Mucosa of descending colon (tissue), 3 donors: ENCODE measurements at regions not wholly inside any gene's neighbourhood (a gene's known extent, or its start where the extent isn't known, plus 50 kb on each side); places are given as distances from the start of the nearest gene placed in this dataset.
"Not testable (repeated sequence)": the region's sequence is repeated elsewhere in the genome, so short reads cannot be mapped to it uniquely, and the experiment has no call there.

ENCODE experiments used
- ATAC-seq: fragments of 200-7000 bp; cut with Tn5 transposase; one replicate; pipeline ENCODE4 v1.9.1; 2020; ENCODE audit warnings: mild to moderate bottlenecking, moderate library complexity
- DNase-seq, 3 donors: peaks; one replicate each; pipeline ENCODE4 v3.0.0-alpha.2; 2020
- H3K36me3 ChIP-seq: fragments of 200-600 bp; one replicate; pipeline ENCODE4 v1.8.0; 2021; ENCODE audit warnings: low read depth, mild to moderate bottlenecking
- H3K4me1 ChIP-seq: fragments of 200-600 bp; one replicate; pipeline ENCODE4 v1.8.0; 2021; ENCODE audit warnings: low read depth, mild to moderate bottlenecking
- H3K4me3 ChIP-seq: fragments of 200-600 bp; one replicate; pipeline ENCODE4 v1.8.0; 2021; ENCODE audit warnings: mild to moderate bottlenecking
- H3K9me3 ChIP-seq: fragments of 200-600 bp; one replicate; pipeline ENCODE4 v1.8.0; 2021; ENCODE audit warnings: mild to moderate bottlenecking
- CTCF ChIP-seq: fragments of 200-600 bp; IDR thresholded peaks from one replicate; pipeline ENCODE4 v1.8.0; 2022; ENCODE audit warnings: antibody characterized with exemption, mild to moderate bottlenecking
- intact Hi-C, 2 donors: fragments of 100-400 bp; cut with DNase I in 1 of 2; cut with micrococcal nuclease in 1 of 2; formaldehyde crosslinking; loops; one replicate each; pipeline versions ENCODE4 v1.11.0 to v1.11.1; 2022; cut with DNase I, micrococcal nuclease
- donor health status: DM: no; HTN: no; CAD: no; lungs with moderate emphysema.
- donor health status: DM: no; HTN: no; CAD: no.
- donor health status: DM: no; HTN: yes; CAD: no.

- ATAC-seq (no peak), DNase-seq (no peak)
- no peak for TF ChIP-seq CTCF
- no peaks in the 10 kb centered on the region for H3K4me1 ChIP-seq
- H3K4me3 ChIP-seq = no peak overlapping the region
- intact Hi-C loops = no loop called here
- no peaks in the 10 kb centered on the region for H3K9me3 ChIP-seq
- no peaks in the 10 kb centered on the region for H3K36me3 ChIP-seq
Observed at GRCh38 chr2:176574484-176575236, 305.4 kb downstream of the MTX2 start.

- DNase-seq (peak in 1 of 3 donors; percentile 37), ATAC-seq (peak; percentile 83)
- no peak for TF ChIP-seq CTCF
- Histone ChIP-seq H3K36me3 (no peaks in the 10 kb centered on the region), H3K4me1 (no peaks in the 10 kb centered on the region), H3K9me3 (no peaks in the 10 kb centered on the region), H3K4me3 (no peak overlapping the region)
- intact Hi-C loops = no loop called here
Observed at GRCh38 chr2:176575237-176575744, 306.0 kb downstream of the MTX2 start.

- no peak for DNase-seq
- no peak for TF ChIP-seq CTCF
- Histone ChIP-seq H3K4me3 (no peak overlapping the region), H3K9me3 (no peaks in the 10 kb centered on the region), H3K36me3 (no peaks in the 10 kb centered on the region), H3K4me1 (no peaks in the 10 kb centered on the region)
- intact Hi-C loops = no loop called here
- ATAC-seq = no peak
Observed at GRCh38 chr2:176577054-176577453, 307.8 kb downstream of the MTX2 start.

GRCh38 chr2:176578292-176578691 lies 309.1 kb downstream of the MTX2 start:
- H3K36me3 ChIP-seq, H3K9me3 ChIP-seq, ATAC-seq, intact Hi-C loops, H3K4me1 ChIP-seq, H3K4me3 ChIP-seq, DNase-seq: not testable (repeated sequence)

GRCh38 chr2:176579608-176580007 lies 310.4 kb downstream of the MTX2 start:
- peaks cover 14% of the 10 kb centered on the region for H3K4me1 ChIP-seq
- no peak overlapping the region for H3K4me3 ChIP-seq
- peak in 2 of 3 donors; percentile 23 to 33 for DNase-seq
- H3K36me3 ChIP-seq = no peaks in the 10 kb centered on the region
- peak; percentile 80 for ATAC-seq
- TF ChIP-seq CTCF = no peak
- no peaks in the 10 kb centered on the region for H3K9me3 ChIP-seq
- intact Hi-C loops = no loop called here

GRCh38 chr2:176581557-176582165 lies 312.4 kb downstream of the MTX2 start:
- no peak overlapping the region for H3K4me3 ChIP-seq
- no peak for TF ChIP-seq CTCF
- H3K9me3 ChIP-seq = no peaks in the 10 kb centered on the region
- intact Hi-C loops = no loop called here
- no peaks in the 10 kb centered on the region for H3K36me3 ChIP-seq
- DNase-seq (no peak), ATAC-seq (no peak)
- H3K4me1 ChIP-seq = peaks cover 14% of the 10 kb centered on the region
